SU-DHL-6 (cell line): ENCODE measurements at regions not wholly inside any gene's neighbourhood (a gene's known extent, or its start where the extent isn't known, plus 50 kb on each side); places are given as distances from the start of the nearest gene placed in this dataset.

Experiments used
- H2AFZ ChIP-seq: fragments of 200-600 bp; sonication (generic); 2 replicates; pipeline ENCODE4 v1.6.1; 2014; ENCODE audit warnings: low read depth, mild to moderate bottlenecking, moderate library complexity, mixed read lengths, antibody characterized with exemption, low read length; ENCODE audit not compliant: severe bottlenecking
- H3F3A ChIP-seq: fragments of 200-600 bp; shearing (Covaris generic); 2 replicates; pipeline ENCODE4 v1.6.0; 2016; ENCODE audit warnings: antibody characterized with exemption, mild to moderate bottlenecking; ENCODE audit not compliant: insufficient read depth
- H3K27ac ChIP-seq: fragments of 200-600 bp; sonication (generic); 2 replicates; pipeline ENCODE4 v1.5.1; 2016; ENCODE audit warnings: low read depth, mild to moderate bottlenecking, low read length, moderate library complexity, mixed read lengths
- H3K27me3 ChIP-seq: fragments of 200-600 bp; sonication (generic), shearing (Covaris generic); 2 replicates; pipeline ENCODE4 v1.6.0; 2014; ENCODE audit warnings: mild to moderate bottlenecking, low read length
- H3K36me3 ChIP-seq: fragments of 200-600 bp; sonication (generic); 2 replicates; pipeline ENCODE4 v1.6.1; 2014; ENCODE audit warnings: mild to moderate bottlenecking, low read length, mixed read lengths
- H3K4me2 ChIP-seq: fragments of 300-600, 200-600 bp; shearing (Covaris generic), sonication (generic); 2 replicates; pipeline ENCODE4 v1.6.0; 2014; ENCODE audit warnings: low read length, low read depth, mild to moderate bottlenecking; ENCODE audit not compliant: poor library complexity, severe bottlenecking
- H3K4me3 ChIP-seq: fragments of 200-600 bp; sonication (generic); 2 replicates; pipeline ENCODE4 v1.5.1; 2014; ENCODE audit warnings: antibody characterized with exemption, low read length, mild to moderate bottlenecking, mixed read lengths; ENCODE audit not compliant: insufficient read depth, poor library complexity, severe bottlenecking
- H3K79me2 ChIP-seq: fragments of 200-600 bp; sonication (generic); 2 replicates; pipeline ENCODE4 v1.6.1; 2014; ENCODE audit warnings: mild to moderate bottlenecking, low read length, moderate library complexity; ENCODE audit not compliant: insufficient read depth
- H3K9ac ChIP-seq: fragments of 200-600 bp; sonication (generic); 2 replicates; pipeline ENCODE4 v1.7.0; 2014; ENCODE audit warnings: mild to moderate bottlenecking, low read length
- H3K9me2 ChIP-seq: fragments of 200-600 bp; sonication (generic); replicated peaks from 2 replicates; pipeline ENCODE4 v1.6.1; 2014; ENCODE audit warnings: low read length; ENCODE audit not compliant: insufficient read depth
- H3K9me3 ChIP-seq: fragments of 200-600 bp; sonication (generic); 2 replicates; pipeline ENCODE4 v1.6.1; 2014; ENCODE audit warnings: low read length, mixed read lengths; ENCODE audit not compliant: insufficient read depth
- H4K20me1 ChIP-seq: fragments of 200-600 bp; sonication (generic); 2 replicates; pipeline ENCODE4 v1.6.1; 2014; ENCODE audit warnings: low read depth, mild to moderate bottlenecking, antibody characterized with exemption, low read length, moderate library complexity, mixed read lengths
- CTCF ChIP-seq: fragments of 200-600 bp; sonication (generic); IDR thresholded peaks from one replicate; pipeline ENCODE4 v1.5.1; 2017; ENCODE audit warnings: antibody characterized with exemption, mild to moderate bottlenecking, low read length, moderate library complexity; ENCODE audit not compliant: insufficient read depth, poor library complexity, severe bottlenecking
- EZH2phosphoT487 ChIP-seq: fragments of 200-600 bp; sonication (generic), shearing (Covaris generic); conservative IDR thresholded peaks from 2 replicates; pipeline ENCODE4 v1.6.1; 2018; ENCODE audit warnings: mild to moderate bottlenecking, antibody characterized with exemption, low read length, moderate library complexity, mixed read lengths

GRCh38 chr11:115903179-115903578, 399.0 kb upstream of the CADM1 start:
- no peak overlapping the region for H3K9ac ChIP-seq
- H3K79me2 ChIP-seq: no peaks in the 10 kb centered on the region
- no peaks in the 10 kb centered on the region for H4K20me1 ChIP-seq
- H3K27ac ChIP-seq: no peak overlapping the region
- H2AFZ ChIP-seq: no peak overlapping the region
- H3K9me2 ChIP-seq: no peaks in the 10 kb centered on the region
- no peaks in the 10 kb centered on the region for H3F3A ChIP-seq
- H3K27me3 ChIP-seq: no peaks in the 10 kb centered on the region
- H3K4me3 ChIP-seq: no peak overlapping the region
- H3K36me3 ChIP-seq: no peaks in the 10 kb centered on the region
- H3K9me3 ChIP-seq: no peaks in the 10 kb centered on the region
- no peak overlapping the region for H3K4me2 ChIP-seq
- no peak for TF ChIP-seq CTCF
- TF ChIP-seq EZH2phosphoT487: no peak

- H3K4me2 ChIP-seq: no peak overlapping the region
- H2AFZ ChIP-seq: no peak overlapping the region
- H3K36me3 ChIP-seq: no peaks in the 10 kb centered on the region
- TF ChIP-seq EZH2phosphoT487 (no peak), CTCF (no peak)
- no peak overlapping the region for H3K4me3 ChIP-seq
- no peaks in the 10 kb centered on the region for H3K79me2 ChIP-seq
- H3K27me3 ChIP-seq: no peaks in the 10 kb centered on the region
- H3K27ac ChIP-seq: no peak overlapping the region
- no peaks in the 10 kb centered on the region for H4K20me1 ChIP-seq
- no peaks in the 10 kb centered on the region for H3K9me2 ChIP-seq
- no peaks in the 10 kb centered on the region for H3K9me3 ChIP-seq
- H3F3A ChIP-seq: no peaks in the 10 kb centered on the region
- H3K9ac ChIP-seq: no peak overlapping the region
Measured at GRCh38 chr11:115901069-115901468, 396.9 kb upstream of the CADM1 start.

- Histone ChIP-seq H3K79me2 (no peaks in the 10 kb centered on the region), H3K27me3 (no peaks in the 10 kb centered on the region), H3K9ac (no peak overlapping the region), H2AFZ (no peak overlapping the region), H4K20me1 (no peaks in the 10 kb centered on the region), H3K27ac (no peak overlapping the region), H3K36me3 (no peaks in the 10 kb centered on the region), H3K9me3 (no peaks in the 10 kb centered on the region), H3K4me3 (no peak overlapping the region), H3F3A (no peaks in the 10 kb centered on the region), H3K9me2 (no peaks in the 10 kb centered on the region), H3K4me2 (no peak overlapping the region)
- TF ChIP-seq CTCF (no peak), EZH2phosphoT487 (no peak)
Measured at GRCh38 chr11:115900111-115900510, 395.9 kb upstream of the CADM1 start.
